ENCODE measurements at regions not wholly inside any gene's neighbourhood (a gene's known extent, or its start where the extent isn't known, plus 50 kb on each side); places are given as distances from the start of the nearest gene placed in this dataset.

GRCh38 chr20:7189231-7189630, 421.7 kb downstream of the BMP2 start:
- Histone ChIP-seq H4K20me1 (ENCODE audit: insufficient read depth) (no peaks in the 10 kb centered on the region), H3K9me2 (no peaks in the 10 kb centered on the region), H2AFZ (ENCODE audit: low read depth) (no peak overlapping the region), H3K27me3 (ENCODE audit: insufficient read depth) (no peaks in the 10 kb centered on the region), H3K79me2 (ENCODE audit: insufficient read depth) (no peaks in the 10 kb centered on the region), H3K4me3 (ENCODE audit: low read depth in 2 of 2, low read length in 1 of 2) (no peak overlapping the region), H3K9ac (no peak overlapping the region), H3K4me2 (no peak overlapping the region), H3K9me3 (no peaks in the 10 kb centered on the region), H3K4me1 (ENCODE audit: control insufficient read depth in 1 of 2, insufficient read depth in 2 of 2, low read depth in 1 of 2, low read length in 1 of 2) (no peaks in the 10 kb centered on the region), H3K27ac (ENCODE audit: low read depth in 2 of 2, low read length in 1 of 2) (no peak overlapping the region), H3F3A (replicated peaks; ENCODE audit: insufficient read depth) (no peaks in the 10 kb centered on the region), H3K36me3 (replicated peaks in 1 of 2; ENCODE audit: control insufficient read depth in 1 of 2, insufficient read depth in 2 of 2, low read length in 1 of 2) (no peaks in the 10 kb centered on the region)
- ChIA-PET CTCF (no interaction called here), POLR2A (no interaction called here)
- no peak for TF ChIP-seq TAF1 (IDR thresholded peaks at IDR 0.05; ENCODE audit: borderline replicate concordance, low read depth, low read length)
- no peak for TF ChIP-seq TEAD4 (IDR thresholded peaks at IDR 0.05; ENCODE audit: borderline replicate concordance, insufficient read depth)
- no peak for TF ChIP-seq RCOR1 (IDR thresholded peaks at IDR 0.05; ENCODE audit: low read length)
- TF ChIP-seq, protein P1, sequence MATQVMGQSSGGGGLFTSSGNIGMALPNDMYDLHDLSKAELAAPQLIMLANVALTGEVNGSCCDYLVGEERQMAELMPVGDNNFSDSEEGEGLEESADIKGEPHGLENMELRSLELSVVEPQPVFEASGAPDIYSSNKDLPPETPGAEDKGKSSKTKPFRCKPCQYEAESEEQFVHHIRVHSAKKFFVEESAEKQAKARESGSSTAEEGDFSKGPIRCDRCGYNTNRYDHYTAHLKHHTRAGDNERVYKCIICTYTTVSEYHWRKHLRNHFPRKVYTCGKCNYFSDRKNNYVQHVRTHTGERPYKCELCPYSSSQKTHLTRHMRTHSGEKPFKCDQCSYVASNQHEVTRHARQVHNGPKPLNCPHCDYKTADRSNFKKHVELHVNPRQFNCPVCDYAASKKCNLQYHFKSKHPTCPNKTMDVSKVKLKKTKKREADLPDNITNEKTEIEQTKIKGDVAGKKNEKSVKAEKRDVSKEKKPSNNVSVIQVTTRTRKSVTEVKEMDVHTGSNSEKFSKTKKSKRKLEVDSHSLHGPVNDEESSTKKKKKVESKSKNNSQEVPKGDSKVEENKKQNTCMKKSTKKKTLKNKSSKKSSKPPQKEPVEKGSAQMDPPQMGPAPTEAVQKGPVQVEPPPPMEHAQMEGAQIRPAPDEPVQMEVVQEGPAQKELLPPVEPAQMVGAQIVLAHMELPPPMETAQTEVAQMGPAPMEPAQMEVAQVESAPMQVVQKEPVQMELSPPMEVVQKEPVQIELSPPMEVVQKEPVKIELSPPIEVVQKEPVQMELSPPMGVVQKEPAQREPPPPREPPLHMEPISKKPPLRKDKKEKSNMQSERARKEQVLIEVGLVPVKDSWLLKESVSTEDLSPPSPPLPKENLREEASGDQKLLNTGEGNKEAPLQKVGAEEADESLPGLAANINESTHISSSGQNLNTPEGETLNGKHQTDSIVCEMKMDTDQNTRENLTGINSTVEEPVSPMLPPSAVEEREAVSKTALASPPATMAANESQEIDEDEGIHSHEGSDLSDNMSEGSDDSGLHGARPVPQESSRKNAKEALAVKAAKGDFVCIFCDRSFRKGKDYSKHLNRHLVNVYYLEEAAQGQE (IDR thresholded peaks at IDR 0.05; ENCODE audit: low read depth, low read length) = no peak
- TF ChIP-seq SMC3 (IDR thresholded peaks at IDR 0.05; ENCODE audit: low read depth, low read length) = no peak
- no peak for TF ChIP-seq FOSL2 (IDR thresholded peaks at IDR 0.05; ENCODE audit: borderline replicate concordance, low read depth)
- no peak for TF ChIP-seq SIN3A (IDR thresholded peaks at IDR 0.05; ENCODE audit: borderline replicate concordance, low read depth, low read length)
- TF ChIP-seq NRF1 (IDR thresholded peaks at IDR 0.05; ENCODE audit: low read depth, low read length) = no peak
- TF ChIP-seq, protein P2, sequence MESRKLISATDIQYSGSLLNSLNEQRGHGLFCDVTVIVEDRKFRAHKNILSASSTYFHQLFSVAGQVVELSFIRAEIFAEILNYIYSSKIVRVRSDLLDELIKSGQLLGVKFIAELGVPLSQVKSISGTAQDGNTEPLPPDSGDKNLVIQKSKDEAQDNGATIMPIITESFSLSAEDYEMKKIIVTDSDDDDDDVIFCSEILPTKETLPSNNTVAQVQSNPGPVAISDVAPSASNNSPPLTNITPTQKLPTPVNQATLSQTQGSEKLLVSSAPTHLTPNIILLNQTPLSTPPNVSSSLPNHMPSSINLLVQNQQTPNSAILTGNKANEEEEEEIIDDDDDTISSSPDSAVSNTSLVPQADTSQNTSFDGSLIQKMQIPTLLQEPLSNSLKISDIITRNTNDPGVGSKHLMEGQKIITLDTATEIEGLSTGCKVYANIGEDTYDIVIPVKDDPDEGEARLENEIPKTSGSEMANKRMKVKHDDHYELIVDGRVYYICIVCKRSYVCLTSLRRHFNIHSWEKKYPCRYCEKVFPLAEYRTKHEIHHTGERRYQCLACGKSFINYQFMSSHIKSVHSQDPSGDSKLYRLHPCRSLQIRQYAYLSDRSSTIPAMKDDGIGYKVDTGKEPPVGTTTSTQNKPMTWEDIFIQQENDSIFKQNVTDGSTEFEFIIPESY (IDR thresholded peaks at IDR 0.05; ENCODE audit: borderline replicate concordance, low read depth) = no peak
- DNase-seq = no peak
- WGBS (ENCODE audit: low lambda C conversion rate) = 0% methylated on average over 2 of the region's 2 CpGs

DNA sequence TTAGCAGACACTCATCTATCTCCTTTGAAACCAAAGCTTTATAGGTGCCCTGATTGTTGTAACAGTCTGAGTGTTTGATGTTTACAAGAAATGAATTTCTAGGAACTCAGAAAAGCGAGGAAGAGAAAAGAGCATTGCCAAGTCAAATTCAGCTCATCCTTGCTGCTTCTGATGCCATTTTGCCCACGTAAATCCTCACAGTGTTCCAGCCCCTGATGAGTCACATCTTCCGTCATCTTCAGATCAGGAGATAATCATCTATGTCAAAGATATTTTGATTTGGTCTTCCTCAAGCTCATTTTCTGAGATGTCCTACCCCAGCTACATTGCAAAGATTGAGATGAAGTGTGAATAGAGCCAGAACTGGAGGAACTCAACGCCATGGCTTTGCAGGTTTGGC, 426.2 kb downstream of the BMP2 start:
- H3K4me2 ChIP-seq = no peak overlapping the region
- ChIA-PET POLR2A (no interaction called here), CTCF (no interaction called here)
- H3K9me3 ChIP-seq = no peaks in the 10 kb centered on the region
- no peak for DNase-seq
- H3K4me1 ChIP-seq (ENCODE audit: control insufficient read depth in 1 of 2, insufficient read depth in 2 of 2, low read depth in 1 of 2, low read length in 1 of 2) = no peaks in the 10 kb centered on the region
- WGBS (ENCODE audit: low lambda C conversion rate) = 12% methylated on average over 4 of the region's 4 CpGs
- no peak overlapping the region for H3K4me3 ChIP-seq (ENCODE audit: low read depth in 2 of 2, low read length in 1 of 2)
- no peaks in the 10 kb centered on the region for H3K79me2 ChIP-seq (ENCODE audit: insufficient read depth)
- no peak overlapping the region for H3K9ac ChIP-seq
- H3K27ac ChIP-seq (ENCODE audit: low read depth in 2 of 2, low read length in 1 of 2) = no peak overlapping the region
- H4K20me1 ChIP-seq (ENCODE audit: insufficient read depth) = no peaks in the 10 kb centered on the region
- no peaks in the 10 kb centered on the region for H3K9me2 ChIP-seq
- no peaks in the 10 kb centered on the region for H3K36me3 ChIP-seq (replicated peaks in 1 of 2; ENCODE audit: control insufficient read depth in 1 of 2, insufficient read depth in 2 of 2, low read length in 1 of 2)
- H2AFZ ChIP-seq (ENCODE audit: low read depth) = no peak overlapping the region
- no peaks in the 10 kb centered on the region for H3K27me3 ChIP-seq (ENCODE audit: insufficient read depth)
- H3F3A ChIP-seq (replicated peaks; ENCODE audit: insufficient read depth) = no peaks in the 10 kb centered on the region
- TF ChIP-seq, protein P3, sequence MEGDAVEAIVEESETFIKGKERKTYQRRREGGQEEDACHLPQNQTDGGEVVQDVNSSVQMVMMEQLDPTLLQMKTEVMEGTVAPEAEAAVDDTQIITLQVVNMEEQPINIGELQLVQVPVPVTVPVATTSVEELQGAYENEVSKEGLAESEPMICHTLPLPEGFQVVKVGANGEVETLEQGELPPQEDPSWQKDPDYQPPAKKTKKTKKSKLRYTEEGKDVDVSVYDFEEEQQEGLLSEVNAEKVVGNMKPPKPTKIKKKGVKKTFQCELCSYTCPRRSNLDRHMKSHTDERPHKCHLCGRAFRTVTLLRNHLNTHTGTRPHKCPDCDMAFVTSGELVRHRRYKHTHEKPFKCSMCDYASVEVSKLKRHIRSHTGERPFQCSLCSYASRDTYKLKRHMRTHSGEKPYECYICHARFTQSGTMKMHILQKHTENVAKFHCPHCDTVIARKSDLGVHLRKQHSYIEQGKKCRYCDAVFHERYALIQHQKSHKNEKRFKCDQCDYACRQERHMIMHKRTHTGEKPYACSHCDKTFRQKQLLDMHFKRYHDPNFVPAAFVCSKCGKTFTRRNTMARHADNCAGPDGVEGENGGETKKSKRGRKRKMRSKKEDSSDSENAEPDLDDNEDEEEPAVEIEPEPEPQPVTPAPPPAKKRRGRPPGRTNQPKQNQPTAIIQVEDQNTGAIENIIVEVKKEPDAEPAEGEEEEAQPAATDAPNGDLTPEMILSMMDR (IDR thresholded peaks at IDR 0.05) = no peak
- TF ChIP-seq RFX5 (IDR thresholded peaks at IDR 0.05; ENCODE audit: low read length) = no peak
- no peak for TF ChIP-seq MXI1 (IDR thresholded peaks at IDR 0.05; ENCODE audit: low read depth, low read length)
- TF ChIP-seq EZH2phosphoT487 (IDR thresholded peaks at IDR 0.05; ENCODE audit: borderline replicate concordance, low read depth) = no peak
- no peak for TF ChIP-seq YY1 (IDR thresholded peaks at IDR 0.05; ENCODE audit: low read depth)
- TF ChIP-seq JUND (IDR thresholded peaks at IDR 0.05) = no peak
- TF ChIP-seq, protein P1 (IDR thresholded peaks at IDR 0.05; ENCODE audit: low read depth, low read length) = no peak
- no peak for TF ChIP-seq CHD2 (IDR thresholded peaks at IDR 0.05; ENCODE audit: low read length, partially characterized antibody)
